Esophagus squamous epithelium (tissue), 4 donors: ENCODE measurements at regions not wholly inside any gene's neighbourhood (a gene's known extent, or its start where the extent isn't known, plus 50 kb on each side); places are given as distances from the start of the nearest gene placed in this dataset.

Experiments
- POLR2A ChIP-seq, 4 donors: fragments of 450-650 bp; IDR thresholded peaks; one replicate each; pipeline ENCODE4 v1.6.1; 2017; ENCODE audit warnings: antibody characterized with exemption in 4 of 4, mild to moderate bottlenecking in 4 of 4, moderate library complexity in 3 of 4
- TF ChIP-seq, protein P1 (sequence below), 6 experiments: fragments of 450-650 bp in 4 of 6; fragments of 200-600 bp in 2 of 6; sonication (generic) in 2 of 6; IDR thresholded peaks; one replicate each; pipeline ENCODE4 v1.5.1; 2016 to 2019; ENCODE audit warnings: antibody characterized with exemption in 6 of 6, mild to moderate bottlenecking in 4 of 6, moderate library complexity in 4 of 6

DNA sequence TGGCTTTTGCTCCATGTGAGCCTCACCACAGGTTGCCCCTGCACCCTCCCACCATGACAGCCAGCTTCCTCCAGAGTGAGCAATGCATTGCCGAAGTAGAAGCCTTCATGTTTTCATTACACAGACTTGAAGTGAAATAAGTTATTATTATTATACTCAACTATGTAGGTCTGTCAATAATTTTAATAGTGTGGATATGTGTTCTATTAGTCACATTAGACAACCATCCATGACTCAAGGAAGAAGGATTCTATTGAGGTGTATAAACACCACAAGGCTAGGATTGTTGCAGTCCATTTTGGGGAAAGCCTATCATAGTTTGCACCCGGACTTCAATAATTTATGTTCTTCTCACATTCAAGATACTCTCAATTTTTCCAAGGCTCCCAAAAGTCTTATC is 369.5 kb downstream of the TAF11L14 start:
- no peak for TF ChIP-seq POLR2A (IDR thresholded peaks at IDR 0.05)
- TF ChIP-seq, protein P1, sequence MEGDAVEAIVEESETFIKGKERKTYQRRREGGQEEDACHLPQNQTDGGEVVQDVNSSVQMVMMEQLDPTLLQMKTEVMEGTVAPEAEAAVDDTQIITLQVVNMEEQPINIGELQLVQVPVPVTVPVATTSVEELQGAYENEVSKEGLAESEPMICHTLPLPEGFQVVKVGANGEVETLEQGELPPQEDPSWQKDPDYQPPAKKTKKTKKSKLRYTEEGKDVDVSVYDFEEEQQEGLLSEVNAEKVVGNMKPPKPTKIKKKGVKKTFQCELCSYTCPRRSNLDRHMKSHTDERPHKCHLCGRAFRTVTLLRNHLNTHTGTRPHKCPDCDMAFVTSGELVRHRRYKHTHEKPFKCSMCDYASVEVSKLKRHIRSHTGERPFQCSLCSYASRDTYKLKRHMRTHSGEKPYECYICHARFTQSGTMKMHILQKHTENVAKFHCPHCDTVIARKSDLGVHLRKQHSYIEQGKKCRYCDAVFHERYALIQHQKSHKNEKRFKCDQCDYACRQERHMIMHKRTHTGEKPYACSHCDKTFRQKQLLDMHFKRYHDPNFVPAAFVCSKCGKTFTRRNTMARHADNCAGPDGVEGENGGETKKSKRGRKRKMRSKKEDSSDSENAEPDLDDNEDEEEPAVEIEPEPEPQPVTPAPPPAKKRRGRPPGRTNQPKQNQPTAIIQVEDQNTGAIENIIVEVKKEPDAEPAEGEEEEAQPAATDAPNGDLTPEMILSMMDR (IDR thresholded peaks at IDR 0.05): no peak
